Nephron progenitor cell (in vitro differentiated cells): ENCODE measurements at regions not wholly inside any gene's neighbourhood (a gene's known extent, or its start where the extent isn't known, plus 50 kb on each side); places are given as distances from the start of the nearest gene placed in this dataset.

ENCODE experiments used
- DNase-seq: peaks from one replicate; pipeline ENCODE4 v3.0.0; 2021
- H3K27ac Mint-ChIP-seq: 2 replicates; pipeline ENCODE4 v1.8.0; 2021; ENCODE audit warnings: mild to moderate bottlenecking, moderate library complexity, mixed read lengths
- H3K27me3 Mint-ChIP-seq: 2 replicates; pipeline ENCODE4 v1.8.0; 2021; ENCODE audit warnings: mild to moderate bottlenecking, low read depth, mixed read lengths; ENCODE audit not compliant: poor library complexity
- H3K36me3 Mint-ChIP-seq: 2 replicates; pipeline ENCODE4 v1.8.0; 2021; ENCODE audit warnings: low read depth, mixed read lengths
- H3K4me1 Mint-ChIP-seq: 2 replicates; pipeline ENCODE4 v1.8.0; 2021; ENCODE audit warnings: mixed read lengths
- H3K4me3 Mint-ChIP-seq: 2 replicates; pipeline ENCODE4 v1.8.0; 2021; ENCODE audit warnings: mild to moderate bottlenecking, moderate library complexity, mixed read lengths
- H3K9me3 Mint-ChIP-seq: 2 replicates; pipeline ENCODE4 v1.8.0; 2021; ENCODE audit warnings: mild to moderate bottlenecking, moderate library complexity, mixed read lengths
- TF ChIP-seq, protein P1 (sequence below): fragments of 200-600 bp; sonication (generic); IDR thresholded peaks from 2 replicates; pipeline ENCODE4 v1.5.0; 2021; ENCODE audit warnings: antibody characterized with exemption

DNA sequence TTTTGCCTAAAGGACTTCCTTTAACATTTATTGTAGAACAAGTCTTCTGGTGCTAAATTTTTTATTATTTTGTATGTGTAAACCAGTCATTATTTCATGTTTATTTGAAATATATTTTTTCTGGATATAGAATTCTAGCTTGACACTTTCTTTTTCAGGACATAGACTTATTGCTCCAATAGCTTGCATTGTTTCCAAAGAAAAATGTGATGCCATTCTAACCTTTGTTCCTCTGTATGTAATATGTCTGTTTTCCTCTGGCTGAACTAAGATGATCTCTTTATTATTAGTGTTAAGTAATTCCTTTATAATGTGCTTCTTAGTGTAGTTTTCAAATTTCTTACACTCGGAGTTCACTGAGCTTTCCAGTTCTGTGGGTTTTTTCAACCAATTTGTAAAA, 174.1 kb upstream of the STARD13 start:
- Mint-ChIP-seq H3K27ac (no peak overlapping the region), H3K9me3 (peaks cover 24% of the 10 kb centered on the region), H3K36me3 (no peaks in the 10 kb centered on the region), H3K4me3 (no peak overlapping the region), H3K27me3 (peaks cover 12% of the 10 kb centered on the region), H3K4me1 (no peaks in the 10 kb centered on the region)
- DNase-seq: no peak
- TF ChIP-seq, protein P1, sequence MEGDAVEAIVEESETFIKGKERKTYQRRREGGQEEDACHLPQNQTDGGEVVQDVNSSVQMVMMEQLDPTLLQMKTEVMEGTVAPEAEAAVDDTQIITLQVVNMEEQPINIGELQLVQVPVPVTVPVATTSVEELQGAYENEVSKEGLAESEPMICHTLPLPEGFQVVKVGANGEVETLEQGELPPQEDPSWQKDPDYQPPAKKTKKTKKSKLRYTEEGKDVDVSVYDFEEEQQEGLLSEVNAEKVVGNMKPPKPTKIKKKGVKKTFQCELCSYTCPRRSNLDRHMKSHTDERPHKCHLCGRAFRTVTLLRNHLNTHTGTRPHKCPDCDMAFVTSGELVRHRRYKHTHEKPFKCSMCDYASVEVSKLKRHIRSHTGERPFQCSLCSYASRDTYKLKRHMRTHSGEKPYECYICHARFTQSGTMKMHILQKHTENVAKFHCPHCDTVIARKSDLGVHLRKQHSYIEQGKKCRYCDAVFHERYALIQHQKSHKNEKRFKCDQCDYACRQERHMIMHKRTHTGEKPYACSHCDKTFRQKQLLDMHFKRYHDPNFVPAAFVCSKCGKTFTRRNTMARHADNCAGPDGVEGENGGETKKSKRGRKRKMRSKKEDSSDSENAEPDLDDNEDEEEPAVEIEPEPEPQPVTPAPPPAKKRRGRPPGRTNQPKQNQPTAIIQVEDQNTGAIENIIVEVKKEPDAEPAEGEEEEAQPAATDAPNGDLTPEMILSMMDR: no peak

- no peak for DNase-seq
- Mint-ChIP-seq H3K9me3 (peaks cover 28% of the 10 kb centered on the region), H3K4me3 (no peak overlapping the region), H3K4me1 (no peaks in the 10 kb centered on the region), H3K27ac (no peak overlapping the region), H3K36me3 (no peaks in the 10 kb centered on the region), H3K27me3 (peaks cover 12% of the 10 kb centered on the region)
- TF ChIP-seq, protein P1: no peak
Measured at GRCh38 chr13:33462109-33462508, 176.6 kb upstream of the STARD13 start.

DNA sequence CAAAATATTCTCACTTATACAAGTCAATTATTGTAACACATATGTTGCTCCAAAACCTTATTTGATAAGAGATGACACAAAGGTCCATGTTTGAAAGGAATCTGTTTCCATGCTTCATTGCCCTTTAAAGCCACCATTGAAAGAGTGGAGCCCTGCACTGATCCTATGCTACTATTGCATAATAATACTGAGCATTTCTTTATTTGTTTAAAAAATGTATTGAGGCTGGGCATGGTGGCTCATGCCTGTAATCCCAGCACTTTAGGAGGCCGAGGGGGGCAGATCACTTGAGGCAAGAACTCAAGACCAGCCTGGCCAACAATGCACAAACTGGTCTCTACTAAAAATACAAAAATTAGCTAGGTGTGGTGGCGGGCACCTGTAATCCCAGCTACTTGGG, 178.8 kb upstream of the STARD13 start:
- H3K9me3 Mint-ChIP-seq: peaks cover 22% of the 10 kb centered on the region
- DNase-seq: no peak
- no peak overlapping the region for H3K4me3 Mint-ChIP-seq
- TF ChIP-seq, protein P1: no peak
- H3K27ac Mint-ChIP-seq: no peak overlapping the region
- H3K36me3 Mint-ChIP-seq: no peaks in the 10 kb centered on the region
- peaks cover 8% of the 10 kb centered on the region for H3K27me3 Mint-ChIP-seq
- no peaks in the 10 kb centered on the region for H3K4me1 Mint-ChIP-seq

DNA sequence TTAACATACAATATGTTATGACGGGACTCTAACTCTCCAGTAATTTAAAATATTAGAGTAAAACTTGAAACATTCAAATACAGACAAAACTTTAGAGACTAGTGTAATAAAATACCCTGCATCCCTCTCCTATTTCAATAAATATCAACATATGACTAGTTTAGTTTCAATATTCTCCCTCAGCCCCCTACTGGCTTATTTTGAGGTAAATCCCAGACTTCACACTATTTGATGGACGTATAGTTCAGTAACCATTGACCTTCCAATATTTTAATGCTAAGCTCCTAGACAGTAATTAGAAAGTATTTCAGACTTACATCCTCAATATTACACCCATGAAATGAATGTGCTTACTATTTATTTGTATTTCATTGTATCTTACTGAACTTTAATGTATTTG, 180.7 kb upstream of the STARD13 start:
- Mint-ChIP-seq H3K4me1 (no peaks in the 10 kb centered on the region), H3K27ac (no peak overlapping the region), H3K36me3 (no peaks in the 10 kb centered on the region), H3K9me3 (peaks cover 9% of the 10 kb centered on the region), H3K4me3 (no peak overlapping the region), H3K27me3 (peaks cover 4% of the 10 kb centered on the region)
- TF ChIP-seq, protein P1: no peak
- no peak for DNase-seq

GRCh38 chr13:33467556-33467955, 182.0 kb upstream of the STARD13 start:
- Mint-ChIP-seq H3K4me1 (no peaks in the 10 kb centered on the region), H3K9me3 (peaks cover 9% of the 10 kb centered on the region), H3K27ac (no peak overlapping the region), H3K36me3 (no peaks in the 10 kb centered on the region), H3K27me3 (peaks cover 4% of the 10 kb centered on the region), H3K4me3 (no peak overlapping the region)
- no peak for DNase-seq
- TF ChIP-seq, protein P1: no peak

- Mint-ChIP-seq H3K4me3 (no peak overlapping the region), H3K9me3 (peaks cover 6% of the 10 kb centered on the region), H3K4me1 (no peaks in the 10 kb centered on the region), H3K36me3 (no peaks in the 10 kb centered on the region), H3K27ac (no peak overlapping the region), H3K27me3 (no peaks in the 10 kb centered on the region)
- TF ChIP-seq, protein P1: no peak
- DNase-seq: no peak
Measured at GRCh38 chr13:33471204-33471603, 185.6 kb upstream of the STARD13 start.
